K562 (cell line): ENCODE measurements at regions not wholly inside any gene's neighbourhood (a gene's known extent, or its start where the extent isn't known, plus 50 kb on each side); places are given as distances from the start of the nearest gene placed in this dataset.
A peak's percentile ranks its signal among the peaks of the same experiment; 100 is the strongest.

Experiments
- ATAC-seq: fragments of 200-7000 bp; cut with Tn5 transposase; 3 replicates; pipeline ENCODE4 v1.9.1; 2020; ENCODE audit warnings: moderate library complexity
- BruUV-seq: library from RNA; stranded (reverse); fragments of 400-500 nt; replicated peaks from 2 replicates; lab custom pipeline; 2021; lab: Mats Ljungman, UMichigan
- CTCF ChIA-PET: fragments of 300-600 bp; formaldehyde crosslinking; extraction: SDS; loops from one replicate; lab custom pipeline; 2021; ENCODE audit warnings: low intra/inter-chr PET ratio; lab: Yijun Ruan, JAX
- POLR2A ChIA-PET: fragments of 300-600, 350-650 bp; sonication (Branson Sonifier 250); formaldehyde crosslinking; extraction: SDS; loops from one replicate; lab custom pipeline; 2021; ENCODE audit warnings: antibody characterized with exemption, inconsistent platforms; lab: Yijun Ruan, JAX
- DNase-seq, 4 experiments: peaks; one replicate each; pipeline versions ENCODE4 v3.0.0 to v3.0.0-alpha.2; 2011 to 2018; ENCODE audit warnings: low spot score in 3 of 4, mixed read lengths in 3 of 4; ENCODE audit errors: extremely low read depth in 1 of 4
- FAIRE-seq: peaks from 2 replicates; lab custom pipeline; 2011; peaks lifted over from hg19 to GRCh38; lab: Jason Lieb, UNC
- H2AFZ ChIP-seq: 2 replicates; pipeline ENCODE4 v1.6.0; 2011; ENCODE audit warnings: low read depth, low read length, control low read depth, inconsistent platforms
- H3K27ac ChIP-seq: fragments of 200-600 bp; 3 replicates; pipeline ENCODE4 v1.8.0; 2011; ENCODE audit warnings: low read depth, mild to moderate bottlenecking, control low read depth, inconsistent platforms, low read length, moderate library complexity, mixed read lengths; ENCODE audit errors: extremely low read depth
- H3K27me3 ChIP-seq, 2 experiments: fragments of 300-600 bp in 1 of 2; 2 replicates in 1 of 2; 3 replicates in 1 of 2; pipeline versions ENCODE4 v1.6.0 to v1.8.0; 2011; ENCODE audit warnings: inconsistent platforms in 2 of 2, low read length in 2 of 2, mild to moderate bottlenecking in 1 of 2, mixed read lengths in 1 of 2, moderate library complexity in 1 of 2; ENCODE audit not compliant: control insufficient read depth in 2 of 2, insufficient read depth in 2 of 2
- H3K36me3 ChIP-seq: fragments of 300-600 bp; 3 replicates; pipeline ENCODE4 v1.8.0; 2011; ENCODE audit warnings: mild to moderate bottlenecking, low read length, inconsistent platforms; ENCODE audit not compliant: control insufficient read depth, insufficient read depth
- H3K4me1 ChIP-seq, 2 experiments: fragments of 200-600 bp in 1 of 2; replicated peaks in 1 of 2; 2 replicates in 1 of 2; 3 replicates in 1 of 2; pipeline versions ENCODE4 v1.5.1 to v1.8.0; 2011; ENCODE audit warnings: inconsistent platforms in 2 of 2, low read length in 2 of 2, mild to moderate bottlenecking in 1 of 2, mixed read lengths in 1 of 2, moderate library complexity in 1 of 2; ENCODE audit not compliant: control insufficient read depth in 2 of 2, insufficient read depth in 2 of 2
- H3K4me2 ChIP-seq: 2 replicates; pipeline ENCODE4 v1.6.1; 2011; ENCODE audit warnings: low read length, control low read depth, inconsistent platforms, mixed read lengths; ENCODE audit not compliant: insufficient read depth
- H3K4me3 ChIP-seq: fragments of 200-600 bp; sonication (generic), shearing (Covaris generic); 2 replicates; pipeline ENCODE4 v1.5.1; 2016; ENCODE audit warnings: control low read depth, inconsistent platforms
- H3K79me2 ChIP-seq: fragments of 200-600 bp; 3 replicates; pipeline ENCODE4 v1.8.0; 2011; ENCODE audit warnings: low read length, inconsistent platforms; ENCODE audit not compliant: control insufficient read depth, insufficient read depth
- H3K9ac ChIP-seq, 2 experiments: 2 replicates each; pipeline versions ENCODE4 v1.6.0 to v1.6.1; 2011; ENCODE audit warnings: low read depth in 2 of 2, low read length in 2 of 2, control low read depth in 1 of 2, inconsistent platforms in 1 of 2, mild to moderate bottlenecking in 1 of 2, mixed read lengths in 1 of 2; ENCODE audit not compliant: insufficient read depth in 1 of 2
- H3K9me1 ChIP-seq: one replicate; pipeline ENCODE4 v1.6.0; 2011; ENCODE audit warnings: inconsistent platforms, mild to moderate bottlenecking, low read length, moderate library complexity; ENCODE audit not compliant: control insufficient read depth, insufficient read depth
- H3K9me3 ChIP-seq: replicated peaks from 2 replicates; pipeline ENCODE4 v1.5.1; 2011; ENCODE audit warnings: low read depth, low read length, inconsistent platforms; ENCODE audit not compliant: control insufficient read depth, insufficient read depth
- H4K20me1 ChIP-seq: replicated peaks from 2 replicates; pipeline ENCODE4 v1.6.1; 2011; ENCODE audit warnings: low read length, inconsistent platforms, mixed read lengths; ENCODE audit not compliant: control insufficient read depth, insufficient read depth
- C11orf30 ChIP-seq: fragments of 450-650 bp; IDR thresholded peaks from 2 replicates; pipeline ENCODE4 v1.6.1; 2016; ENCODE audit warnings: low read depth, mild to moderate bottlenecking
- ELK3 ChIP-seq: fragments of 450-650 bp; formaldehyde crosslinking; IDR thresholded peaks from 2 replicates; pipeline ENCODE4 v1.4.0; 2020; ENCODE audit warnings: mild to moderate bottlenecking
- KAT8 ChIP-seq: fragments of 450-650 bp; IDR thresholded peaks from 2 replicates; pipeline ENCODE4 v1.6.1; 2016; ENCODE audit warnings: low read depth, mild to moderate bottlenecking
- MAFF ChIP-seq: IDR thresholded peaks from 2 replicates; pipeline ENCODE4 v1.6.1; 2012; ENCODE audit warnings: low read length, improper control_type of control experiment
- MAFG ChIP-seq: fragments of 450-650 bp; conservative IDR thresholded peaks from 2 replicates; pipeline ENCODE4 v1.6.1; 2016; ENCODE audit warnings: missing genetic modification characterization, missing compliant biosample characterization
- NFATC3 ChIP-seq: fragments of 450-650 bp; IDR thresholded peaks from 2 replicates; pipeline ENCODE4 v1.6.1; 2017; ENCODE audit warnings: mild to moderate bottlenecking
- NR2F6 ChIP-seq: fragments of 450-650 bp; formaldehyde crosslinking; IDR thresholded peaks from 2 replicates; pipeline ENCODE4 v1.4.0; 2020; ENCODE audit warnings: mild to moderate bottlenecking
- TBL1XR1 ChIP-seq, 2 experiments: IDR thresholded peaks; 2 replicates each; pipeline ENCODE4 v1.6.1; 2012; ENCODE audit warnings: improper control_type of control experiment in 2 of 2, low read length in 2 of 2, mild to moderate bottlenecking in 1 of 2
- ZBTB17 ChIP-seq: fragments of 450-650 bp; formaldehyde crosslinking; IDR thresholded peaks from 2 replicates; pipeline ENCODE4 v1.4.0; 2020; ENCODE audit warnings: mild to moderate bottlenecking
- ZNF316 ChIP-seq: fragments of 450-650 bp; IDR thresholded peaks from 2 replicates; pipeline ENCODE4 v1.6.1; 2016
- WGBS: fragments of 100-300 bp; shearing (Covaris generic); methylation state at CpG from one replicate; pipeline ENCODE4 v1.1.6; 2016; ENCODE audit warnings: low coverage, mixed read lengths; ENCODE audit not compliant: insufficient coverage; ENCODE audit errors: missing lambda C conversion rate; 5-methylcytosine and 5-hydroxymethylcytosine counted together
- in situ Hi-C: fragments of 300-500 bp; cut with MboI; formaldehyde crosslinking; loops from 4 replicates; pipeline ENCODE4 v1.15.0; 2018; ENCODE audit warnings: inconsistent platforms, mixed read lengths
- intact Hi-C: fragments of 100-400 bp; cut with micrococcal nuclease; formaldehyde crosslinking; loops from 2 replicates; pipeline ENCODE4 v1.14.2; 2022

- Histone ChIP-seq H4K20me1 (no peaks in the 10 kb centered on the region), H3K9me3 (no peaks in the 10 kb centered on the region), H3K27me3 (peaks cover 23 to 25% of the 10 kb centered on the region in 2 experiments; a peak in 4 of 5 replicates), H3K9me1 (no peaks in the 10 kb centered on the region), H3K36me3 (no peaks in the 10 kb centered on the region), H2AFZ (no peak overlapping the region), H3K79me2 (no peaks in the 10 kb centered on the region), H3K4me2 (no peak overlapping the region), H3K4me3 (no peak overlapping the region), H3K4me1 (peaks cover 2 to 4% of the 10 kb centered on the region in 2 experiments; a peak in 2 of 5 replicates), H3K27ac (no peak overlapping the region), H3K9ac (no peak overlapping the region)
- ATAC-seq (no peak), FAIRE-seq (no peak), DNase-seq (no peak)
- ChIA-PET CTCF (no interaction called here), POLR2A (interaction anchor here (0.7 kb wide), 1 partner anchor 28 kb away, joined by 3 read pairs; no protein-coding TSS in a partner anchor)
- WGBS = 1% methylated on average over 4 of the region's 4 CpGs
- intact Hi-C loops = no loop called here
- in situ Hi-C loops = no loop called here
- TF ChIP-seq TBL1XR1 (IDR thresholded peaks at IDR 0.05; ENCODE audit: low read length in 2 of 2) = no peak
- peak; percentile 56 for TF ChIP-seq C11orf30
- peak; percentile 36; the same call in 1 of the 2 replicates for TF ChIP-seq MAFG
- TF ChIP-seq ELK3 (CRISPR knock-in tag) = no peak
- TF ChIP-seq ZBTB17 (CRISPR knock-in tag) = no peak
- TF ChIP-seq NFATC3 = no peak
- TF ChIP-seq NR2F6 (CRISPR knock-in tag) = no peak
- TF ChIP-seq MAFF = peak; percentile 35; the same call in 1 of the 2 replicates
- TF ChIP-seq KAT8 = no peak
- peak; percentile 67 for TF ChIP-seq ZNF316
- no TSS peak for BruUV-seq
Measured at GRCh38 chr7:148523550-148523949, 67.0 kb upstream of the C7orf33 start.
